Stimulated activated memory B cell treated with anti-CD40 and anti-IgM and Interleukin-4, amounts not matched to agents 10 μg/mL and 1 μg/mL and 100 μg/mL, for 72 hours (primary cell): ENCODE measurements at regions not wholly inside any gene's neighbourhood (a gene's known extent, or its start where the extent isn't known, plus 50 kb on each side); places are given as distances from the start of the nearest gene placed in this dataset.

Experiments
- ATAC-seq: fragments of 150-1000 bp; cut with Tn5 transposase; 2 replicates; pipeline ENCODE4 v1.10.0; 2021
- H3K27ac Mint-ChIP-seq: one replicate; pipeline ENCODE4 v1.8.0; 2022; ENCODE audit warnings: mild to moderate bottlenecking, mixed read lengths
- H3K27me3 Mint-ChIP-seq: one replicate; pipeline ENCODE4 v1.8.0; 2022; ENCODE audit warnings: mixed read lengths
- H3K36me3 Mint-ChIP-seq: one replicate; pipeline ENCODE4 v1.8.0; 2022; ENCODE audit warnings: mixed read lengths
- H3K4me1 Mint-ChIP-seq: one replicate; pipeline ENCODE4 v1.8.0; 2022; ENCODE audit warnings: mixed read lengths
- H3K4me3 Mint-ChIP-seq: one replicate; pipeline ENCODE4 v1.8.0; 2022; ENCODE audit warnings: mild to moderate bottlenecking, moderate library complexity, mixed read lengths
- H3K9me3 Mint-ChIP-seq: one replicate; pipeline ENCODE4 v1.8.0; 2022; ENCODE audit warnings: mixed read lengths

DNA sequence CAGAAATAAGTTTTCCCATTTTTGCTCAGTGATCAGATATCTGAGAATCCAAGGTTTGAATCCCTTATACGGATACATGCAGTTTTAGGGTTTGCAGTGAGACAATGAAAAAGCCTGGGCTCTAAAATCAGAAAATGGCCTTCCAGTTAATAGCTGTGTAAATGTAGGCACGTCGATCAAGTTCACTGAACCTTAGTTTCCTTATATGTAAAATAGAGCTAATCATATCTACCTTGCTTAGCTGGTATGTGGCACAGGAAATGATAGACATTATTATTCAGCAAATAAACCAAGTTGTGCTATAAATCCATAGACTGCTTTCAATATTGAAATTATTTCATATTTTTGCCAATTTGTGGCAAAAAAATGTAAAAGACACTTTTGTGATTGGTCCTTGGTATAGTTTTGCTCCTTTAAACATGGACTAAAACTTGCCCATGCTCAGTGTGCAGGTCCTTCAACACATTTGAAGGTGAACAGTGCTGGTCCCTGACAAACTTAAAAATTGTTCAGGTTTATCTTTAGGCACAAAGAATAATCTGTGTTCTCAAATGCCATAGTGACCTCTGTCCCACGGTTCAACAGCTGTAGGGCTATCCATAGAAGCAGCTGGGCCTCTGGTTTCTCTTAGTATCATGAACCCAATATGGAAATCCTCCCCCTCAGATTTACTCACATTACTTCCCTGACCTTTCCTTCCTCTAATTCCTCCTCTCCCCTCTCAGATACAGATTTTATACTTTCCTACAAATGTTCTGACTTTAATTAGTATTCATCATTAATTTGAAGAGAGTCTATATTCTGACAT lies 51.0 kb downstream of the CCDC54 start:
- H3K9me3 Mint-ChIP-seq = no peaks in the 10 kb centered on the region
- H3K27ac Mint-ChIP-seq = no peak overlapping the region
- H3K27me3 Mint-ChIP-seq = no peaks in the 10 kb centered on the region
- ATAC-seq = no peak
- H3K36me3 Mint-ChIP-seq = no peaks in the 10 kb centered on the region
- peaks cover 44% of the 10 kb centered on the region for H3K4me1 Mint-ChIP-seq
- H3K4me3 Mint-ChIP-seq = no peak overlapping the region

DNA sequence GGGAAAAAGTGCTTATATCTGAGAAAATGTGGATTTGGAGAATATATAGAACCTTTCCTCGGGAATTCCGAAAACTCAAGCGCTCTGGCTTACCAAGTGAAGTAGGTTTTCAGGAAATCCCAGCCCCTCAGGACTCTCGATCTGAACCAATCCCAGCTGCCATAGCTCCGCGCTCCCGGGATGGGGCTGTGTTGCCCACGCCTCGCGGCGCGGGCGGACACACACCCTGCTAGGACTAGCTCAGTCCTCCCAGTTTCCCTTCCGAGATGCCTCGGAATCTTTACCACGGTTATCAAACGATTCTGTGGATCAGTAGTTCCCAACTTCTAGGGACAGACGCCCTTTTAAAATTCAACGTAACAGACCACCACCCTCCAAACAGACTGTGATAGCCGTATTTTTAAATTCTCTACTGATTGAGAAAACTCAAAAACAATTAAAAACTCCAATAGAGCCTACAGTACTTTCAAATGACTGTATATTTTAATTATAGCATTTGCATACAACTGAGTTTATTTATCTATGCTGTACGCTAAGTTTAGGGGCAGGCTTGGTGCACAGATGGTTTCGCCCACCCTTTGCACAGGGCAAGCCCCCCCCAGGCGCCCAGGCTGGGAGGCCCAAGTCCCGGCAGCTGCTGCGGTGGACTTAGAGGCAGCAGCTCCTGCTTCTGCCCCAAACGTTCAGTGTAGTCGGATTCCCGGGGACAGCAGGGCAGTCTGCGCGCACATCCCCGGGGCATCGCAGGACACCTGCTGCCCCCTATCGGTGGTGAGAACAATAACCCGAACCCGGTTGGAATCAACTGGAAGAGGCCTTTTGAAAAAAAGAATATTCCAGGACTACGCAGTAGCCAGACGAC lies 52.3 kb downstream of the CCDC54 start:
- Mint-ChIP-seq H3K27me3 (no peaks in the 10 kb centered on the region), H3K27ac (no peak overlapping the region), H3K4me3 (peak overlapping the region; percentile 80), H3K9me3 (no peaks in the 10 kb centered on the region), H3K36me3 (no peaks in the 10 kb centered on the region), H3K4me1 (peaks cover 44% of the 10 kb centered on the region)
- peak; percentile 71 for ATAC-seq

- Mint-ChIP-seq H3K9me3 (no peaks in the 10 kb centered on the region), H3K36me3 (no peaks in the 10 kb centered on the region), H3K27ac (peak overlapping the region; percentile 90), H3K4me1 (peaks cover 39% of the 10 kb centered on the region), H3K4me3 (peak overlapping the region; percentile 80), H3K27me3 (no peaks in the 10 kb centered on the region)
- ATAC-seq = no peak
Observed at GRCh38 chr3:107430214-107430995, 53.2 kb downstream of the CCDC54 start.

DNA sequence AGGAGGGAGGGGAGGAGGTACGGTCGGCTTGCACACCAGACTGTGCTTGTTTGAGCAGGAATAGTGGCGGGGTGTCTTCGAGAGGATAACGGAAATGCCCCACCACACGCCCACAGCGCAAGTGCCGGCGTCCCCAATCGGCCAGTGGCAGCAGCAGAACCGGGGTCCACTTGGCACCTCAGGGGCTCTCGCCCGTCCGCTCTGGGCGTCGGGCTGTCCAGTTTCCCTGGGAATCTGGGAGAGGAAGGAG lies 53.7 kb downstream of the CCDC54 start:
- Mint-ChIP-seq H3K9me3 (no peaks in the 10 kb centered on the region), H3K4me3 (peak overlapping the region; percentile 80), H3K27me3 (no peaks in the 10 kb centered on the region), H3K4me1 (peaks cover 34% of the 10 kb centered on the region), H3K36me3 (no peaks in the 10 kb centered on the region), H3K27ac (peak overlapping the region; percentile 90)
- peak; percentile 61 for ATAC-seq

DNA sequence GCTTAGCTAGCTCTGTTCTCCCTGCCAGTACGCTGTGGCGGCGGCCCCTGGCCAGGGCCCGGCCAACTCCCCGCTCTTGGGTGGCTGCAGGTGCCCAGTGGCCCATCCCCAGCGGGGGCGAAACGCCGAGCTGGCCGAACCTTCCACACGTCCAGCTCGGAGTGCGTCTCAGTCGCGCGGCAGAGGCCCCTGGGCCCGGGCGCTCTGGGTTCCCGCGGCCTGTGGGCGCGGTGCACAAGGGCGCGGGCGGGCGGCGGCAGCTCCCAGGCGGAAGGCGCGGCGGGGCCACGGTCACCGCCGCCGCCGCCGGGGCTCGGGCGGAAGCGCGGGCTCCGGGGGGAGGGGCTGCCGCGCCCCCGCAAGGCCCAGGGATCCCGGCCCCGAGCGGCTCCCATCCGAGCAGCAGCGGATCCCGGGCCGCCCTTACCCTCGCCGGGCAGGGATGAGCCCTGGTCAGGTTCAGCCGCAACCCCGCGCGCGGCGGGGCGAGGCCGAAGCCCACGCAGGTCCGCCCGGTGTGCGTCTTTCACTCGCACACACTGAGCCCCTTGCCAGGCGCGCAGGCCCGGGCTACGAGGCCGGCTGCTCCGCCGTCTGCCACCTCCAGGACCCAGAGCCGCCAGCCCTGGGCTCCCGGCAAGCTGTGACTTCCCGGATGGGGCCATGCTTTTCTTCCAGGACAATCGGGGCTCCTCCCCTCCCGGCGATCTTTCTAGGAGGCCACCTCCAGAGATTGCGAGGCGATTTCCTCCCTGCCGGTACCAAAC lies 54.2 kb downstream of the CCDC54 start:
- peak; percentile 76 for ATAC-seq
- Mint-ChIP-seq H3K4me3 (peak overlapping the region; percentile 92), H3K27me3 (no peaks in the 10 kb centered on the region), H3K27ac (peak overlapping the region; percentile 90), H3K9me3 (no peaks in the 10 kb centered on the region), H3K36me3 (no peaks in the 10 kb centered on the region), H3K4me1 (peaks cover 33% of the 10 kb centered on the region)

- peak overlapping the region; percentile 90 for H3K27ac Mint-ChIP-seq
- no peak for ATAC-seq
- H3K9me3 Mint-ChIP-seq = no peaks in the 10 kb centered on the region
- H3K27me3 Mint-ChIP-seq = no peaks in the 10 kb centered on the region
- peak overlapping the region; percentile 92 for H3K4me3 Mint-ChIP-seq
- peaks cover 33% of the 10 kb centered on the region for H3K4me1 Mint-ChIP-seq
- H3K36me3 Mint-ChIP-seq = no peaks in the 10 kb centered on the region
Observed at GRCh38 chr3:107432013-107432515, 54.8 kb downstream of the CCDC54 start.

GRCh38 chr3:107432646-107433045 lies 55.4 kb downstream of the CCDC54 start:
- Mint-ChIP-seq H3K4me1 (peaks cover 28% of the 10 kb centered on the region), H3K27me3 (no peaks in the 10 kb centered on the region), H3K27ac (no peak overlapping the region), H3K4me3 (peak overlapping the region; percentile 92), H3K9me3 (no peaks in the 10 kb centered on the region), H3K36me3 (no peaks in the 10 kb centered on the region)
- no peak for ATAC-seq

GRCh38 chr3:107436029-107436428 lies 58.8 kb downstream of the CCDC54 start:
- Mint-ChIP-seq H3K27ac (no peak overlapping the region), H3K36me3 (no peaks in the 10 kb centered on the region), H3K9me3 (no peaks in the 10 kb centered on the region), H3K4me3 (no peak overlapping the region), H3K4me1 (peaks cover under 1% of the 10 kb centered on the region), H3K27me3 (no peaks in the 10 kb centered on the region)
- no peak for ATAC-seq

- no peaks in the 10 kb centered on the region for H3K4me1 Mint-ChIP-seq
- H3K36me3 Mint-ChIP-seq = no peaks in the 10 kb centered on the region
- no peaks in the 10 kb centered on the region for H3K27me3 Mint-ChIP-seq
- ATAC-seq = no peak
- H3K9me3 Mint-ChIP-seq = no peaks in the 10 kb centered on the region
- no peak overlapping the region for H3K27ac Mint-ChIP-seq
- H3K4me3 Mint-ChIP-seq = no peak overlapping the region
Observed at GRCh38 chr3:107438671-107439070, 61.4 kb downstream of the CCDC54 start.

GRCh38 chr3:107441617-107442016 lies 64.4 kb downstream of the CCDC54 start:
- H3K9me3 Mint-ChIP-seq = no peaks in the 10 kb centered on the region
- no peaks in the 10 kb centered on the region for H3K4me1 Mint-ChIP-seq
- no peak for ATAC-seq
- no peaks in the 10 kb centered on the region for H3K27me3 Mint-ChIP-seq
- H3K36me3 Mint-ChIP-seq = no peaks in the 10 kb centered on the region
- no peak overlapping the region for H3K4me3 Mint-ChIP-seq
- H3K27ac Mint-ChIP-seq = no peak overlapping the region

- Mint-ChIP-seq H3K4me3 (no peak overlapping the region), H3K27me3 (no peaks in the 10 kb centered on the region), H3K4me1 (no peaks in the 10 kb centered on the region), H3K36me3 (no peaks in the 10 kb centered on the region), H3K9me3 (no peaks in the 10 kb centered on the region), H3K27ac (no peak overlapping the region)
- ATAC-seq = no peak
Observed at GRCh38 chr3:107443461-107443860, 66.2 kb downstream of the CCDC54 start.

DNA sequence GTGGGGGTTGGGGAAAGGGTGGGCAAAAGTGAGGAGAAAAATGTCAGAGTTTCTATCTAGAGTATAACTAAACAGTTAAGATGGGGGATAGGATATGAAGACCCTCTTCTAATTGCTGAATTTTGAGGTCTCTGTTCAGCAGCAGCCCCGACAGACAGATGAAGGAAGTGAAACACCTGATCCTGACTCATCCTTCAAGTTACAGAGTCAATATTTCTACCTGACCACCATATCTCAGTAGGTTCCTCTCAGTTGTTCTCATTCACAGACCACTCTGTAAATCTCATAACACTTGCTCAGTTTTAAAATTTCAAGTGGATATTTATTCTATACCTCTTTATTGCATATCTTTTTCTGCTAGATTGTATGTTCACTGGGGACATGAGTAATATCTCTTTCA lies 69.5 kb downstream of the CCDC54 start:
- H3K27ac Mint-ChIP-seq = no peak overlapping the region
- H3K4me3 Mint-ChIP-seq = no peak overlapping the region
- H3K9me3 Mint-ChIP-seq = no peaks in the 10 kb centered on the region
- no peaks in the 10 kb centered on the region for H3K4me1 Mint-ChIP-seq
- H3K36me3 Mint-ChIP-seq = no peaks in the 10 kb centered on the region
- ATAC-seq = peak; percentile 77
- no peaks in the 10 kb centered on the region for H3K27me3 Mint-ChIP-seq

DNA sequence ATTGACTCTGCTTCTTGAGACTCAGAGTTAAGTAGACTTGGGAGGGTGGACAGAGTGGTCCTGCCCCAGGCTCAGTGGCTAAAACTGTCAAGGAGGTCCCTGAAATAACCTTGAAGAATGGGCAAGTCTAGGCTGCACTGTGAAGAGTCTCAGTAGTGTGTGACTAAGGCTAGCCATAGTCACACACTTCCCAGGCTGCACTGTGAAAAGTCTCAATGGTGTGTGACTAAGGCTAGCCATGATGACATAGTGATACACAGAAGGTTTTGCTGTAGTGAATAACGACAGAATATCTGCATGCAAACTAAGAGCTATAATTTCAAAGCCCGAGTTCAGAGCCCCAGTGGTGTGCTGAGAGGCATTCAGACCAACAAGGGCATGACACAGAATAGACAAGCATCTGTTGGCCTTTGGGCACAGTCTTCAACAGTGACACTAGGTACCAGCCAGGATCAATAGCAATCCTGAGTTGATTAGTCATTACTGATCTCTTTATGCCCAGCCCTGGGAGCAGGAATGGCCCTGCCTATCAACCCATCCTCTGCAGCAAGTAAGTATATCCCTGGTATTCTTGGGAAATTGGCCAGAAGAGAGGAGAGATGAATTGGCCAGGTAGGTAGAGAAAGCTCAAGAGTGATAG lies 72.4 kb upstream of the BBX start:
- Mint-ChIP-seq H3K4me3 (no peak overlapping the region), H3K9me3 (no peaks in the 10 kb centered on the region), H3K36me3 (no peaks in the 10 kb centered on the region), H3K27ac (no peak overlapping the region), H3K4me1 (no peaks in the 10 kb centered on the region), H3K27me3 (no peaks in the 10 kb centered on the region)
- ATAC-seq = peak; percentile 27

- no peak for ATAC-seq
- no peak overlapping the region for H3K4me3 Mint-ChIP-seq
- no peaks in the 10 kb centered on the region for H3K9me3 Mint-ChIP-seq
- no peaks in the 10 kb centered on the region for H3K27me3 Mint-ChIP-seq
- H3K4me1 Mint-ChIP-seq = peaks cover 5% of the 10 kb centered on the region
- no peaks in the 10 kb centered on the region for H3K36me3 Mint-ChIP-seq
- H3K27ac Mint-ChIP-seq = no peak overlapping the region
Observed at GRCh38 chr3:107452436-107452835, 70.3 kb upstream of the BBX start.
